ENCODE measurements at regions not wholly inside any gene's neighbourhood (a gene's known extent, or its start where the extent isn't known, plus 50 kb on each side); places are given as distances from the start of the nearest gene placed in this dataset.

GRCh38 chr20:39988991-39989390, 700.0 kb downstream of the MAFB start:
- TF ChIP-seq CDX4 (CRISPR knock-in tag; IDR thresholded peaks at IDR 0.05; ENCODE audit: borderline replicate concordance) (no peak), GABPB1 (CRISPR knock-in tag; IDR thresholded peaks at IDR 0.05) (no peak), CTCF (IDR thresholded peaks at IDR 0.05) (no peak), PREB (CRISPR knock-in tag; IDR thresholded peaks at IDR 0.05; ENCODE audit: borderline replicate concordance) (no peak), USF2 (CRISPR knock-in tag; IDR thresholded peaks at IDR 0.05) (no peak), MAX (CRISPR knock-in tag; IDR thresholded peaks at IDR 0.05) (no peak), JUN (CRISPR knock-in tag; IDR thresholded peaks at IDR 0.05) (no peak)

Measured in WTC11 (cell line).